IPS-NIHi11 (cell line): ENCODE measurements at regions not wholly inside any gene's neighbourhood (a gene's known extent, or its start where the extent isn't known, plus 50 kb on each side); places are given as distances from the start of the nearest gene placed in this dataset.
A peak's percentile ranks its signal among the peaks of the same experiment; 100 is the strongest.

Experiments
- DNase-seq: peaks from one replicate; pipeline ENCODE4 v3.0.0; 2012; ENCODE audit warnings: mixed read lengths, low spot score

GRCh38 chr12:105930557-105931503, 207.9 kb downstream of the NUAK1 start:
- peak; percentile 29 for DNase-seq

- no peak for DNase-seq
Observed at GRCh38 chr12:105931762-105932570, 206.8 kb downstream of the NUAK1 start.

- no peak for DNase-seq
Observed at GRCh38 chr12:105933671-105934665, 204.8 kb downstream of the NUAK1 start.

- no peak for DNase-seq
Observed at GRCh38 chr12:105935106-105935505, 203.6 kb downstream of the NUAK1 start.

GRCh38 chr12:105935981-105936380, 202.8 kb downstream of the NUAK1 start:
- DNase-seq: no peak

GRCh38 chr12:105936496-105936895, 202.3 kb downstream of the NUAK1 start:
- no peak for DNase-seq

- DNase-seq: no peak
Observed at GRCh38 chr12:105937009-105937408, 201.7 kb downstream of the NUAK1 start.

GRCh38 chr12:105939181-105939721, 199.5 kb downstream of the NUAK1 start:
- no peak for DNase-seq

- no peak for DNase-seq
Observed at GRCh38 chr12:105942281-105942680, 196.5 kb downstream of the NUAK1 start.

GRCh38 chr12:105943525-105943924, 195.2 kb downstream of the NUAK1 start:
- DNase-seq: no peak

- no peak for DNase-seq
Observed at GRCh38 chr12:105944628-105945027, 194.1 kb downstream of the NUAK1 start.

GRCh38 chr12:105945880-105946279, 192.9 kb downstream of the NUAK1 start:
- DNase-seq: no peak

GRCh38 chr12:105946493-105946901, 192.3 kb downstream of the NUAK1 start:
- no peak for DNase-seq

GRCh38 chr12:105947906-105948305, 190.8 kb downstream of the NUAK1 start:
- DNase-seq: no peak

GRCh38 chr12:105948331-105948730, 190.4 kb downstream of the NUAK1 start:
- DNase-seq: no peak

- DNase-seq: no peak
Observed at GRCh38 chr12:105949391-105949790, 189.4 kb downstream of the NUAK1 start.

- no peak for DNase-seq
Observed at GRCh38 chr12:105951732-105952131, 187.0 kb downstream of the NUAK1 start.

GRCh38 chr12:105954951-105955931, 183.5 kb downstream of the NUAK1 start:
- no peak for DNase-seq

GRCh38 chr12:105955976-105956375, 182.8 kb downstream of the NUAK1 start:
- DNase-seq: no peak
